ENCODE measurements at regions not wholly inside any gene's neighbourhood (a gene's known extent, or its start where the extent isn't known, plus 50 kb on each side); places are given as distances from the start of the nearest gene placed in this dataset.

DNA sequence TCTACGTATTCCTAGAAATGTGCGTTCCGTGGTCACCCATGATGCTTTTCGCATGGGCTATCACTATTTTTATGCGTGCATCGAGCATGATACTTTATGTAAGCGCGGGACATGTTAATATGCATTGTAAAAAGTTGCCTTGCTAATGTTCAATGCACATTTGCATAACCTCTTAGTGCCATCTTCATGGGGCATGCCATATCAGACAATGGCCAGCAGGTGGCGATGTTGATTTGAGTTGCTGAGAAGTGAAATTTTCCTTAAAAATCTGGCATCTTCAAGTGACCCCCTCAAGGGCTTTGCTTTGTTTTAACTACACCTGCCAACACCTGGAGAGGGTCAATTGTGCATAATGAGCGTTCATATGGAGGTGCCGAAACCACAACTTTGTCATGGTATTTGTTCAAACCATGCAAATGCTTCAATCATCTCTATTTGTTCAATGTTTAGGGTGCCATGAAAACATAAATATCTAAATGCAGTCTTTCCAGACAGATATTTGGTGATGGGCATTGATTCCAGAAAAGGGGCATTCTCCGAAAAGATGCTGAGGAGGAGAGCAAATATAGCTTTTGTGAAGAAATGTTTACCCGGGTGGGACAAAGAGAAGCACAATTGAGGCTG, 833.9 kb upstream of the PRKX start:
- TF ChIP-seq TAF1 (IDR thresholded peaks at IDR 0.05; ENCODE audit: borderline replicate concordance, insufficient read depth, low read length) (no peak), REST (IDR thresholded peaks at IDR 0.05; ENCODE audit: insufficient read depth in 1 of 2, low read depth in 2 of 2, low read length in 2 of 2) (no peak), POLR2AphosphoS5 (IDR thresholded peaks at IDR 0.05; ENCODE audit: low read depth, low read length) (no peak), SIN3A (IDR thresholded peaks at IDR 0.05; ENCODE audit: borderline replicate concordance, insufficient read depth, low read length) (no peak), FOXP2 (optimal IDR thresholded peaks at IDR 0.05; ENCODE audit: borderline replicate concordance, extremely low read depth, extremely low read length, insufficient read depth) (no peak)

- TF ChIP-seq POLR2AphosphoS5 (IDR thresholded peaks at IDR 0.05; ENCODE audit: low read depth, low read length) = no peak
- TF ChIP-seq REST (IDR thresholded peaks at IDR 0.05; ENCODE audit: insufficient read depth in 1 of 2, low read depth in 2 of 2, low read length in 2 of 2) = no peak
- TF ChIP-seq TAF1 (IDR thresholded peaks at IDR 0.05; ENCODE audit: borderline replicate concordance, insufficient read depth, low read length) = no peak
- no peak for TF ChIP-seq FOXP2 (optimal IDR thresholded peaks at IDR 0.05; ENCODE audit: borderline replicate concordance, extremely low read depth, extremely low read length, insufficient read depth)
- no peak for TF ChIP-seq SIN3A (IDR thresholded peaks at IDR 0.05; ENCODE audit: borderline replicate concordance, insufficient read depth, low read length)
Observed at GRCh38 chrX:4528247-4528646, 814.8 kb upstream of the PRKX start.

DNA sequence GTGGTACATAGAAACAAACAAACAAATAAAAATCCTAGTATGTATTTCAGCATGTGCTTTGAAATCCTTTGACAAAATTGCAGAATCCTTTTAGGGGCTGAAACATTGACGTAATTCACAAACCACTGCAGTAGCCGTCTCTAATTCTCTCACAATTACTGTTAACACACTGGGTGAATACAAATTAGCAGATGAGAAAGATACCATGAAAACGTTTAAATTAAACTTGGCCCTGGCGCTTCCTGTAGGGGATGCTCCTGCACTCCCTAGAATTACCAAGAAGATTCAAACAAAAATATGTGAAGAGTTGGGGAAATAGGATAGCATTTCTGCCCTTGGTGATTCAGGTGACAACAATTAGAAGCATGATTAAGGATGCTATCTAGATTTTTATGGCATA, 772.5 kb upstream of the PRKX start:
- no peak for TF ChIP-seq REST (IDR thresholded peaks at IDR 0.05; ENCODE audit: insufficient read depth in 1 of 2, low read depth in 2 of 2, low read length in 2 of 2)
- no peak for TF ChIP-seq FOXP2 (optimal IDR thresholded peaks at IDR 0.05; ENCODE audit: borderline replicate concordance, extremely low read depth, extremely low read length, insufficient read depth)
- TF ChIP-seq SIN3A (IDR thresholded peaks at IDR 0.05; ENCODE audit: borderline replicate concordance, insufficient read depth, low read length) = no peak
- TF ChIP-seq TAF1 (IDR thresholded peaks at IDR 0.05; ENCODE audit: borderline replicate concordance, insufficient read depth, low read length) = no peak
- no peak for TF ChIP-seq POLR2AphosphoS5 (IDR thresholded peaks at IDR 0.05; ENCODE audit: low read depth, low read length)

DNA sequence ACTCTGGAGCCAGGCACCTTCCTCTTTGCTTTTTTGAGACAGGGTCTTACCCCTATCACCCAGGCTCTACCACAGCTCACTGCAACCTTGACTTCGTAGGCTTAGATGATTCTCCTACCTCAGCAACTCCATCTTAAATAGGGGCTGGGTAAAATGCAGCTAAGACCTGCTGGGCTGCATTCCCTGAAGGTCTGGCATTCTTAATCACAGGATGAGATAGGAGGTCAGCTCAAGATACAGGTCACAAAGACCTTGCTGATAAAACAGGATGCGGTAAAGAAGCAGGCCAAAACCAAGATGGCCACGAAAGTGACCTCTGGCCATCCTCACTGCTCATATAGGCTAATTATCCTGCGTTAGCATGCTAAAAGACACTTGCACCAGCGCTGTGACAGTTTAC, 770.8 kb upstream of the PRKX start:
- TF ChIP-seq REST (IDR thresholded peaks at IDR 0.05; ENCODE audit: insufficient read depth in 1 of 2, low read depth in 2 of 2, low read length in 2 of 2) (no peak), FOXP2 (optimal IDR thresholded peaks at IDR 0.05; ENCODE audit: borderline replicate concordance, extremely low read depth, extremely low read length, insufficient read depth) (no peak), SIN3A (IDR thresholded peaks at IDR 0.05; ENCODE audit: borderline replicate concordance, insufficient read depth, low read length) (no peak), TAF1 (IDR thresholded peaks at IDR 0.05; ENCODE audit: borderline replicate concordance, insufficient read depth, low read length) (no peak), POLR2AphosphoS5 (IDR thresholded peaks at IDR 0.05; ENCODE audit: low read depth, low read length) (no peak)

All from PFSK-1 (cell line).